Liver (tissue), 3 donors: ENCODE measurements at regions not wholly inside any gene's neighbourhood (a gene's known extent, or its start where the extent isn't known, plus 50 kb on each side); places are given as distances from the start of the nearest gene placed in this dataset.

ENCODE experiments used
- EGR1 ChIP-seq, 2 donors: IDR thresholded peaks; 2 replicates each; pipeline ENCODE4 v1.6.1; 2016 to 2018; ENCODE audit warnings: antibody characterized with exemption in 2 of 2, low read depth in 2 of 2
- FOXA1 ChIP-seq: IDR thresholded peaks from 2 replicates; pipeline ENCODE4 v1.6.1; 2016; ENCODE audit warnings: antibody characterized with exemption
- FOXA2 ChIP-seq: IDR thresholded peaks from 2 replicates; pipeline ENCODE4 v1.6.1; 2016; ENCODE audit warnings: antibody characterized with exemption
- GABPA ChIP-seq, 2 donors: IDR thresholded peaks in 1 of 2; conservative IDR thresholded peaks in 1 of 2; 2 replicates each; pipeline ENCODE4 v1.6.1; 2016; ENCODE audit warnings: antibody characterized with exemption in 2 of 2, mild to moderate bottlenecking in 1 of 2, moderate library complexity in 1 of 2
- RAD21 ChIP-seq, 2 donors: IDR thresholded peaks; 2 replicates each; pipeline ENCODE4 v1.6.1; 2016; ENCODE audit warnings: antibody characterized with exemption in 2 of 2, mild to moderate bottlenecking in 2 of 2
- SP1 ChIP-seq: IDR thresholded peaks from 2 replicates; pipeline ENCODE4 v1.6.1; 2018; ENCODE audit warnings: antibody characterized with exemption, mild to moderate bottlenecking
- TAF1 ChIP-seq: conservative IDR thresholded peaks from 2 replicates; pipeline ENCODE4 v1.6.1; 2016; ENCODE audit warnings: antibody characterized with exemption, mild to moderate bottlenecking
- YY1 ChIP-seq: IDR thresholded peaks from 2 replicates; pipeline ENCODE4 v1.6.1; 2016; ENCODE audit warnings: antibody characterized with exemption, mild to moderate bottlenecking
- TF ChIP-seq, protein P1 (sequence below): fragments of 150-350 bp; IDR thresholded peaks from 2 replicates; pipeline ENCODE4 v1.5.1; 2017; ENCODE audit warnings: improper control_type of control experiment, low read depth, low read length; ENCODE audit not compliant: missing input control
- TF ChIP-seq, protein P2 (sequence below): IDR thresholded peaks from 2 replicates; pipeline ENCODE4 v1.6.1; 2016; ENCODE audit warnings: antibody characterized with exemption
- TF ChIP-seq, protein P3 (sequence below): IDR thresholded peaks from 2 replicates; pipeline ENCODE4 v1.6.1; 2016; ENCODE audit warnings: antibody characterized with exemption
- TF ChIP-seq, protein P4 (sequence below): IDR thresholded peaks from 2 replicates; pipeline ENCODE4 v1.6.1; 2016; ENCODE audit warnings: antibody characterized with exemption, mild to moderate bottlenecking
- TF ChIP-seq, protein P5 (sequence below): IDR thresholded peaks from 2 replicates; pipeline ENCODE4 v1.6.1; 2016; ENCODE audit warnings: antibody characterized with exemption
- donor health status: healthy.
- donor health status: healthy.

DNA sequence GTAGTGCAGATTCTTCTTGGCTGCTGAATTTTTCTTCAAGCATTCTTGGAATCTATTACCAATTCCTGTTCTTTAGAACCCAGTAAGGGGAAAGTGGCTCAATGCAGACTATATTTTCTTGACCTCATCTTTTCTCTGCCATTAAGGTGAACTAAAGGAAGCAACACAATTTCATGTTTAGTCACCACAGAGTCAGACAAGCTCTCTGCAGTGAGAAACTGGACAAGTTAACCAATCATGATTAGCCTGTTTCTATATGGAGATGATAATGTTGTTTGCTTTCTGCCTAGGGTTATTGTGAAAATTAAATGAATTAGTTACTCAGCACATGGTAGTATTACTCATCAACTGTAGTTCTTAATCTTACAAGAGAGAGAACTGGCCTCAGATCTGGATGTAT lies 1075.1 kb downstream of the AGBL1 start:
- TF ChIP-seq, protein P1, sequence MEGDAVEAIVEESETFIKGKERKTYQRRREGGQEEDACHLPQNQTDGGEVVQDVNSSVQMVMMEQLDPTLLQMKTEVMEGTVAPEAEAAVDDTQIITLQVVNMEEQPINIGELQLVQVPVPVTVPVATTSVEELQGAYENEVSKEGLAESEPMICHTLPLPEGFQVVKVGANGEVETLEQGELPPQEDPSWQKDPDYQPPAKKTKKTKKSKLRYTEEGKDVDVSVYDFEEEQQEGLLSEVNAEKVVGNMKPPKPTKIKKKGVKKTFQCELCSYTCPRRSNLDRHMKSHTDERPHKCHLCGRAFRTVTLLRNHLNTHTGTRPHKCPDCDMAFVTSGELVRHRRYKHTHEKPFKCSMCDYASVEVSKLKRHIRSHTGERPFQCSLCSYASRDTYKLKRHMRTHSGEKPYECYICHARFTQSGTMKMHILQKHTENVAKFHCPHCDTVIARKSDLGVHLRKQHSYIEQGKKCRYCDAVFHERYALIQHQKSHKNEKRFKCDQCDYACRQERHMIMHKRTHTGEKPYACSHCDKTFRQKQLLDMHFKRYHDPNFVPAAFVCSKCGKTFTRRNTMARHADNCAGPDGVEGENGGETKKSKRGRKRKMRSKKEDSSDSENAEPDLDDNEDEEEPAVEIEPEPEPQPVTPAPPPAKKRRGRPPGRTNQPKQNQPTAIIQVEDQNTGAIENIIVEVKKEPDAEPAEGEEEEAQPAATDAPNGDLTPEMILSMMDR: no peak
- TF ChIP-seq YY1: no peak
- no peak for TF ChIP-seq RAD21 (IDR thresholded peaks at IDR 0.05)
- TF ChIP-seq SP1: no peak
- TF ChIP-seq, protein P2, sequence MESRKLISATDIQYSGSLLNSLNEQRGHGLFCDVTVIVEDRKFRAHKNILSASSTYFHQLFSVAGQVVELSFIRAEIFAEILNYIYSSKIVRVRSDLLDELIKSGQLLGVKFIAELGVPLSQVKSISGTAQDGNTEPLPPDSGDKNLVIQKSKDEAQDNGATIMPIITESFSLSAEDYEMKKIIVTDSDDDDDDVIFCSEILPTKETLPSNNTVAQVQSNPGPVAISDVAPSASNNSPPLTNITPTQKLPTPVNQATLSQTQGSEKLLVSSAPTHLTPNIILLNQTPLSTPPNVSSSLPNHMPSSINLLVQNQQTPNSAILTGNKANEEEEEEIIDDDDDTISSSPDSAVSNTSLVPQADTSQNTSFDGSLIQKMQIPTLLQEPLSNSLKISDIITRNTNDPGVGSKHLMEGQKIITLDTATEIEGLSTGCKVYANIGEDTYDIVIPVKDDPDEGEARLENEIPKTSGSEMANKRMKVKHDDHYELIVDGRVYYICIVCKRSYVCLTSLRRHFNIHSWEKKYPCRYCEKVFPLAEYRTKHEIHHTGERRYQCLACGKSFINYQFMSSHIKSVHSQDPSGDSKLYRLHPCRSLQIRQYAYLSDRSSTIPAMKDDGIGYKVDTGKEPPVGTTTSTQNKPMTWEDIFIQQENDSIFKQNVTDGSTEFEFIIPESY: no peak
- TF ChIP-seq, protein P3, sequence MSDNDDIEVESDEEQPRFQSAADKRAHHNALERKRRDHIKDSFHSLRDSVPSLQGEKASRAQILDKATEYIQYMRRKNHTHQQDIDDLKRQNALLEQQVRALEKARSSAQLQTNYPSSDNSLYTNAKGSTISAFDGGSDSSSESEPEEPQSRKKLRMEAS: no peak
- TF ChIP-seq, protein P4, sequence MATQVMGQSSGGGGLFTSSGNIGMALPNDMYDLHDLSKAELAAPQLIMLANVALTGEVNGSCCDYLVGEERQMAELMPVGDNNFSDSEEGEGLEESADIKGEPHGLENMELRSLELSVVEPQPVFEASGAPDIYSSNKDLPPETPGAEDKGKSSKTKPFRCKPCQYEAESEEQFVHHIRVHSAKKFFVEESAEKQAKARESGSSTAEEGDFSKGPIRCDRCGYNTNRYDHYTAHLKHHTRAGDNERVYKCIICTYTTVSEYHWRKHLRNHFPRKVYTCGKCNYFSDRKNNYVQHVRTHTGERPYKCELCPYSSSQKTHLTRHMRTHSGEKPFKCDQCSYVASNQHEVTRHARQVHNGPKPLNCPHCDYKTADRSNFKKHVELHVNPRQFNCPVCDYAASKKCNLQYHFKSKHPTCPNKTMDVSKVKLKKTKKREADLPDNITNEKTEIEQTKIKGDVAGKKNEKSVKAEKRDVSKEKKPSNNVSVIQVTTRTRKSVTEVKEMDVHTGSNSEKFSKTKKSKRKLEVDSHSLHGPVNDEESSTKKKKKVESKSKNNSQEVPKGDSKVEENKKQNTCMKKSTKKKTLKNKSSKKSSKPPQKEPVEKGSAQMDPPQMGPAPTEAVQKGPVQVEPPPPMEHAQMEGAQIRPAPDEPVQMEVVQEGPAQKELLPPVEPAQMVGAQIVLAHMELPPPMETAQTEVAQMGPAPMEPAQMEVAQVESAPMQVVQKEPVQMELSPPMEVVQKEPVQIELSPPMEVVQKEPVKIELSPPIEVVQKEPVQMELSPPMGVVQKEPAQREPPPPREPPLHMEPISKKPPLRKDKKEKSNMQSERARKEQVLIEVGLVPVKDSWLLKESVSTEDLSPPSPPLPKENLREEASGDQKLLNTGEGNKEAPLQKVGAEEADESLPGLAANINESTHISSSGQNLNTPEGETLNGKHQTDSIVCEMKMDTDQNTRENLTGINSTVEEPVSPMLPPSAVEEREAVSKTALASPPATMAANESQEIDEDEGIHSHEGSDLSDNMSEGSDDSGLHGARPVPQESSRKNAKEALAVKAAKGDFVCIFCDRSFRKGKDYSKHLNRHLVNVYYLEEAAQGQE: no peak
- TF ChIP-seq FOXA1: no peak
- TF ChIP-seq TAF1: no peak
- TF ChIP-seq GABPA (IDR thresholded peaks at IDR 0.05 in 1 of 2, conservative IDR thresholded peaks at IDR 0.05 in 1 of 2): no peak
- TF ChIP-seq EGR1 (IDR thresholded peaks at IDR 0.05; ENCODE audit: low read depth in 2 of 2): no peak
- TF ChIP-seq, protein P5, sequence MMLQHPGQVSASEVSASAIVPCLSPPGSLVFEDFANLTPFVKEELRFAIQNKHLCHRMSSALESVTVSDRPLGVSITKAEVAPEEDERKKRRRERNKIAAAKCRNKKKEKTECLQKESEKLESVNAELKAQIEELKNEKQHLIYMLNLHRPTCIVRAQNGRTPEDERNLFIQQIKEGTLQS: no peak
- TF ChIP-seq FOXA2: no peak
